ENCODE measurements at regions not wholly inside any gene's neighbourhood (a gene's known extent, or its start where the extent isn't known, plus 50 kb on each side); places are given as distances from the start of the nearest gene placed in this dataset.

DNA sequence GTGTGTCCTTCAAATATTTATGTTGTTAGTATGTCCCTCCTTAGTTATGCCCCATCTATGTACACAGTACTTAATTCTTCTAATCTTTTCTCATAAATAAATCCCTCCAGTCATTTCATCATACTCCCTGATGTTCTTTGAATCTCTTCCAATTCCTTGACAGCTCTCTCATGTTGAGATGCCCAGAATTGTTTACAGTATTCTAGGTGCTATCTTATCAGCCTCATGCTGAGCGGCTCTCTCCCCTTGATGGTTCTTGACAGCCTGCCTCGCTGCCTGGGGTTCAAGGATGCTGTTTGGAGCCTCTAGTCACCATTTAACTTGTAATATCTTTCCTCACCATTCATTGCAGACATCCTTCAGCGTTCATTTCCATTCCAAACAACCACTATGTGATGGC lies 799.2 kb downstream of the BRINP1 start:
- ChIA-PET CTCF (interaction anchor here (1.2 kb wide), 1 partner anchor 26 kb away, joined by 3 read pairs; no protein-coding TSS in a partner anchor), POLR2A (no interaction called here)
- DNase-seq (ENCODE audit: low read depth in 1 of 2, low spot score in 1 of 2) = no peak
- TF ChIP-seq SMC3 (IDR thresholded peaks at IDR 0.05) (no peak), CHD2 (IDR thresholded peaks at IDR 0.05; ENCODE audit: low read length, partially characterized antibody) (no peak), RCOR1 (IDR thresholded peaks at IDR 0.05; ENCODE audit: low read depth, low read length) (no peak), ATOH8 (CRISPR knock-in tag; IDR thresholded peaks at IDR 0.05; ENCODE audit: low read depth) (no peak), ZNF302 (CRISPR knock-in tag; IDR thresholded peaks at IDR 0.05) (no peak), REST (IDR thresholded peaks at IDR 0.05) (no peak), EHMT2 (IDR thresholded peaks at IDR 0.05; ENCODE audit: low read depth) (no peak), GATA3 (IDR thresholded peaks at IDR 0.05; ENCODE audit: borderline replicate concordance) (no peak), BHLHE40 (IDR thresholded peaks at IDR 0.05; ENCODE audit: low read depth, low read length) (no peak), RNF2 (IDR thresholded peaks at IDR 0.05; ENCODE audit: borderline replicate concordance, low read depth) (no peak), ZFP36 (IDR thresholded peaks at IDR 0.05; ENCODE audit: borderline replicate concordance, partially characterized antibody) (no peak), CBX8 (IDR thresholded peaks at IDR 0.05) (no peak), POLR2A (IDR thresholded peaks at IDR 0.05; ENCODE audit: low read length) (no peak), KDM1A (IDR thresholded peaks at IDR 0.05; ENCODE audit: low read depth) (no peak), HOXB5 (CRISPR knock-in tag; IDR thresholded peaks at IDR 0.05) (no peak), JUN (IDR thresholded peaks at IDR 0.05) (no peak), NPAS2 (CRISPR knock-in tag; IDR thresholded peaks at IDR 0.05; ENCODE audit: borderline replicate concordance) (no peak), ESRRA (IDR thresholded peaks at IDR 0.05; ENCODE audit: borderline replicate concordance, low read length) (no peak)
- TF ChIP-seq, protein P1, sequence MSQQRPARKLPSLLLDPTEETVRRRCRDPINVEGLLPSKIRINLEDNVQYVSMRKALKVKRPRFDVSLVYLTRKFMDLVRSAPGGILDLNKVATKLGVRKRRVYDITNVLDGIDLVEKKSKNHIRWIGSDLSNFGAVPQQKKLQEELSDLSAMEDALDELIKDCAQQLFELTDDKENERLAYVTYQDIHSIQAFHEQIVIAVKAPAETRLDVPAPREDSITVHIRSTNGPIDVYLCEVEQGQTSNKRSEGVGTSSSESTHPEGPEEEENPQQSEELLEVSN (IDR thresholded peaks at IDR 0.05; ENCODE audit: borderline replicate concordance, low read depth) = no peak
- TF ChIP-seq, protein P2, sequence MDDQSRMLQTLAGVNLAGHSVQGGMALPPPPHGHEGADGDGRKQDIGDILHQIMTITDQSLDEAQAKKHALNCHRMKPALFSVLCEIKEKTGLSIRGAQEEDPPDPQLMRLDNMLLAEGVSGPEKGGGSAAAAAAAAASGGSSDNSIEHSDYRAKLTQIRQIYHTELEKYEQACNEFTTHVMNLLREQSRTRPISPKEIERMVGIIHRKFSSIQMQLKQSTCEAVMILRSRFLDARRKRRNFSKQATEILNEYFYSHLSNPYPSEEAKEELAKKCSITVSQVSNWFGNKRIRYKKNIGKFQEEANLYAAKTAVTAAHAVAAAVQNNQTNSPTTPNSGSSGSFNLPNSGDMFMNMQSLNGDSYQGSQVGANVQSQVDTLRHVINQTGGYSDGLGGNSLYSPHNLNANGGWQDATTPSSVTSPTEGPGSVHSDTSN (IDR thresholded peaks at IDR 0.05) = no peak
- ATAC-seq = no peak
- no peak for FAIRE-seq
- Histone ChIP-seq H3K4me2 (0 out of 3 replicates have a peak overlapping the region, but pooled peaks have one; percentile 18), H3K9me3 (peaks cover 4% of the 10 kb centered on the region; the same call in 2 of the 3 replicates), H3K27ac (no peak overlapping the region), H3K4me1 (peaks cover 7% of the 10 kb centered on the region; the same call in 1 of the 3 replicates), H3K4me3 (no peak overlapping the region)
- WGBS (ENCODE audit: missing lambda C conversion rate) = 23% methylated on average over 3 of the region's 3 CpGs

GRCh38 chr9:118575341-118576070 lies 793.7 kb downstream of the BRINP1 start:
- FAIRE-seq = no peak
- no peak for DNase-seq (ENCODE audit: low read depth in 1 of 2, low spot score in 1 of 2)
- CTCF ChIA-PET = no interaction called here
- no peak for ATAC-seq
- POLR2A ChIA-PET = no interaction called here
- WGBS (ENCODE audit: missing lambda C conversion rate) = 31% methylated on average over 2 of the region's 2 CpGs
- peaks cover 3% of the 10 kb centered on the region; the same call in 2 of the 3 replicates for H3K4me1 ChIP-seq
- no peak for TF ChIP-seq HOXB5 (CRISPR knock-in tag; IDR thresholded peaks at IDR 0.05)
- TF ChIP-seq ATOH8 (CRISPR knock-in tag; IDR thresholded peaks at IDR 0.05; ENCODE audit: low read depth) = no peak
- no peak for TF ChIP-seq ESRRA (IDR thresholded peaks at IDR 0.05; ENCODE audit: borderline replicate concordance, low read length)
- TF ChIP-seq BHLHE40 (IDR thresholded peaks at IDR 0.05; ENCODE audit: low read depth, low read length) = no peak
- no peak for TF ChIP-seq NFE2L2 (conservative IDR thresholded peaks at IDR 0.05; ENCODE audit: low read length)
- no peak for TF ChIP-seq ZSCAN20 (CRISPR knock-in tag; IDR thresholded peaks at IDR 0.05)
- no peak for TF ChIP-seq ZC3H11A (IDR thresholded peaks at IDR 0.05)
- TF ChIP-seq KDM5A (IDR thresholded peaks at IDR 0.05) = no peak
- no peak for TF ChIP-seq HES2 (IDR thresholded peaks at IDR 0.05)
- TF ChIP-seq ZFP36 (IDR thresholded peaks at IDR 0.05; ENCODE audit: borderline replicate concordance, partially characterized antibody) = no peak
- no peak for TF ChIP-seq CHD2 (IDR thresholded peaks at IDR 0.05; ENCODE audit: low read length, partially characterized antibody)
- TF ChIP-seq KDM1A (IDR thresholded peaks at IDR 0.05; ENCODE audit: low read depth) = no peak
- no peak for TF ChIP-seq EP300 (IDR thresholded peaks at IDR 0.05)
- TF ChIP-seq HEYL (CRISPR knock-in tag; IDR thresholded peaks at IDR 0.05) = no peak
- H3K4me3 ChIP-seq = no peak overlapping the region
- peaks cover 18% of the 10 kb centered on the region for H3K9me3 ChIP-seq
- H3K27ac ChIP-seq = no peak overlapping the region
- H3K4me2 ChIP-seq = no peak overlapping the region

Measured in A549 (cell line).